HG02571 (cell line): ENCODE measurements at regions not wholly inside any gene's neighbourhood (a gene's known extent, or its start where the extent isn't known, plus 50 kb on each side); places are given as distances from the start of the nearest gene placed in this dataset.

Experiments
- ATAC-seq: cut with Tn5 transposase; IDR thresholded peaks from one replicate; pipeline ENCODE4 v1.9.1; 2021; ENCODE audit warnings: mild to moderate bottlenecking, moderate library complexity; ENCODE audit not compliant: unreplicated experiment

DNA sequence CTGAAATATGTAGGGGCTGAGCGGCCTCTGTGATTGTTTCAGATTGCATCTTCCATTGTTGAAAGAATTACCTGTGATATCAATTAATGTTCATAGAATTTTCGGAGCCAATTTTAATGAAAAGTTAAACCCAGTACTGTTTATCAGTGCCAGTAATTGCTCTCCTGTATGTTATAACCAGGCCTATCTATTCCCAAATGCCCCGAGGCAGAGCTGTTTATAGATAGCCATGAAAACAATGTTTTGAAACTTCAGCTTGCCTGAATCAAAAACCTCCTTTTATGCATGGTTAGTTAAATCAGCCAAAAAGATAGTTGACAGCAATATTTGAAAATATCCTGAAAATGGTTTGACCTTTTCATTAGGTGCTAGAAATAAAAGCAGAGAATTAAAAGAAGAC, 50.1 kb upstream of the HDAC9 start:
- no peak for ATAC-seq
